Jurkat, Clone E6-1 (cell line): ENCODE measurements at regions not wholly inside any gene's neighbourhood (a gene's known extent, or its start where the extent isn't known, plus 50 kb on each side); places are given as distances from the start of the nearest gene placed in this dataset.
A peak's percentile ranks its signal among the peaks of the same experiment; 100 is the strongest.

ENCODE experiments used
- DNase-seq: peaks from one replicate; pipeline ENCODE4 v3.0.0-alpha.2; 2011; ENCODE audit warnings: low read depth, low spot score
- H3K4me3 ChIP-seq: 2 replicates; pipeline ENCODE4 v1.5.1; 2011; ENCODE audit warnings: mild to moderate bottlenecking, low read length, control low read depth, moderate library complexity

DNA sequence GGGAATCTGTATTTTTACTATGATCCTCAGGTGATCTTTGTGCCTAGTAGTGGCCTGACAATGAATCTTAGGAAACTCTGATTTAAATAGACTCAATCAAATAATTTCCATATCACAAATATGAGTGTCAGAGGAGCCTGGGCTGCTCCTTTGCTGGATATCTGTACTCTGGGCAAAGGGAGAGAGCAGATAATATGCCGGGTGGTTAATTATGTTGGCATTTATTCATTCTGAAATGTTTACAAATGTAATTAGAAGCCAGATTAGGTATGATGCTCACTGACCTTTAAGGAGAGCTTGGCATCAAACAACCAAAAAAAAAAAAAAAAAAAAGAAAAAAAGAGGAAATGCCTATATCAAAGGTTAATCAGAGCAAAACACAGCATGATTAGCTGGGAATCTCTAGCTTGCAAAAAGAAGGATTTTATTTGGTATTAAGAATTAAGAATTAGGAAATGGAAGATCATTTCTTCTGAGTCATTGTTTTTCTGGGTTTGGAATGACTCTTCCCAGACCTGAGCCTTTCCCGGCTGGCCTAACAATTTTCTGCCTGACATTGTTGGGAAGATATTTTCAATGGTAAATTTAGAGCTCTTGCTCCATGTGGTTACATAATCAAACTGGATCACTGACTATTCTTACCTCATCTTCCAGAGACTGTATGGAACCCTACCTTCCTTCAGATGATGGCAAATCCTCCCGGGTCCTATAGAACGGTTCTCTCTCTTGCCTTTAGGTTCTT, 365.3 kb downstream of the REEP3 start:
- no peak for DNase-seq
- no peak overlapping the region for H3K4me3 ChIP-seq

DNA sequence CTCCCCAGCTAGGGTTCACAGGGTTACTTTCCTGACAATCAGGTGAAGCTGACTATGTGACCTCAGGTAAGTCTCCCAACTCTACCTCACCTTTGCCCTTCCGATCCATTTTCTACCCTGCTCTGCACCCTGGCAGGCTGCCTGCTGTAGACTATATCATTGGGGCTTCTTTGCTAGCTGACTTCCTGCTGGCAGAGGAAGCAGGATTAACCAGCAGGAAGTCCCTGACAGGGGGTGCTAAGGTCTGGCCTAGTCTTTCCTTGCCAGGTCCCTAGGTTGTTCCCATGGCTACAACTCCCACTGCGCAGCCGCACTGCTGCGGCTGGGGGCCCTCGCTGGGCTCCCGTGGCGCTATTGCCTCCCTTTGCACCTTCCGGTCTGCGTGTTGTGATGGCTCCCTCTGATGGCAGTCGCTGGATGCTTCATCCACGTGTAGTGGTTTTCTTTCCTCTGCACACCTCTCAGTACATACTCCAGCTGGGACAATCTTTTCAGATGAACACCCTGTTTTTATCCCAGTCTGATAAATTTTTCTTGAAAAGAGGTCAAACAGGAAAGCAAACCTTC, 365.9 kb downstream of the REEP3 start:
- DNase-seq, result no peak
- H3K4me3 ChIP-seq, result no peak overlapping the region

DNA sequence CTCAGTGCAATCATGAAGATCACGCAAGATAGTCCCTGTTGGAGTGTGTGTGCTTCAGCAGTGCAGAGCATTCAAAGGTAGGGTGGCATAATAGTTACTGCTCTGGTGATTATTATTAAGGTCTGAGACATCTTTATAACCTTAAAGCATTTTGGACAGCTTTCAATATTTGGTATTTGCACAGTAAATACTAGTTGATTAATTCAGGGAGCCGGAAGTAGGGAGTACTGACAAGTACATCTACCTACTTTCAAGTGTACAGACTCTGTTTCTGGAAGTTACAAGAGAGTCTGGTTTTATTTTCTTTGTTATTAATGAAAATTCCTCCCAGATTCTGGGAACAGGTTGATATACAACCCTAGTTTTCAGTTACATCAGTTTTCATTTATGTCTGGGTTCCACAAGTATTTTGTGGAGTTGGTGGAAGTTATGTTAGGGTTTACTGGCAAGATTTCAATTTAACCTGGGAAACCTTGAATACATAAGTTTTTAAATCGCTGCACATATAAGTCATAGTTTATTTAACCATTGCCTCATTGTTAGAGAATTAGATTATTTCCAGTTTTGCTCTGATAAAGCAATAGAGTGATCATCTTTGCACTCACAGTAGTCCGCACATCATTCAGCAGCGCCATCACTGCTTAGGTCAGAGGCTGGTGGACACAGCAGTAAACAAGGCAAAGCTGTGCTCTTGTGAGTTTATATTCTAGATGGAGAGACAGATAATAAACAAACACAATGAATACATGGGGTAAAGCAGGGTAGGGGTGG, 366.6 kb downstream of the REEP3 start:
- DNase-seq, result no peak
- no peak overlapping the region for H3K4me3 ChIP-seq

DNA sequence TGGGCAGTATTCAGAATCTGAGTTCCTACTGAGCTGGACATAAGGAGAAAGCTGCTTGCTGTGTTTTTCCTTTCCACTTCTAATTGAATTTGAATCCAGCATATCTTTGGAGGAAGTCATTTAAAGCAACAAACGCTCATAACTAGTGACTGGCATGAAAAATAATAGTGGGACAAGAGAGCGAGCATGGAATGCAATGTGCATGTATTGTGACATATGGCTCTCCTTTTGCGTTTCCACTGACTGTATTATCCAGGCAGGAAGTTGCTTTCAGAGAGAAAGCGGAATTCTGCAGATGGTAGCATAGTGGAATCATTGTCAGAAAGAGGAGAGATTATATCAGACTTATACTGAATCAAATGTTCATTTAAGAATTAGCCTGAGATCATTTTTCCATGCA, 368.6 kb downstream of the REEP3 start:
- DNase-seq, result no peak
- no peak overlapping the region for H3K4me3 ChIP-seq

DNA sequence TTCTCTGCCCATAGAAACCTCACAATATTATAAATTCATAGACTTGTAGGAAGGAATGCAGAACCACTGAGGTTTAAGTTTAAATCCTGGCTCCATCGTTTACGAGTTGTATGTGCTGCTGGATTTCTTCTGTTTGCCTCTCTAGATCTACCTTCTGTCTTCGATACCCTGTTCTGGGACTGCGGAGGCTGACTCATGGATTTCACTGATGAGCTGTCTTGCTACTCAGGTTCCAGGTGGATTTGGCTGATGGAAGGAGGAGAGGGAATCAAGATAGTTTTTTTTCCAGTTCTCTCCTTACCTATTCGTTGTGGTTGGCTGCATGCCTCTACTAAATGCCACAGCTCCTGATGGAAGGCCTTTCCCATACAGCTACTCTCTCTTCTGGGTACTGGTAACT, 375.8 kb downstream of the REEP3 start:
- H3K4me3 ChIP-seq, result no peak overlapping the region
- DNase-seq, result no peak

DNA sequence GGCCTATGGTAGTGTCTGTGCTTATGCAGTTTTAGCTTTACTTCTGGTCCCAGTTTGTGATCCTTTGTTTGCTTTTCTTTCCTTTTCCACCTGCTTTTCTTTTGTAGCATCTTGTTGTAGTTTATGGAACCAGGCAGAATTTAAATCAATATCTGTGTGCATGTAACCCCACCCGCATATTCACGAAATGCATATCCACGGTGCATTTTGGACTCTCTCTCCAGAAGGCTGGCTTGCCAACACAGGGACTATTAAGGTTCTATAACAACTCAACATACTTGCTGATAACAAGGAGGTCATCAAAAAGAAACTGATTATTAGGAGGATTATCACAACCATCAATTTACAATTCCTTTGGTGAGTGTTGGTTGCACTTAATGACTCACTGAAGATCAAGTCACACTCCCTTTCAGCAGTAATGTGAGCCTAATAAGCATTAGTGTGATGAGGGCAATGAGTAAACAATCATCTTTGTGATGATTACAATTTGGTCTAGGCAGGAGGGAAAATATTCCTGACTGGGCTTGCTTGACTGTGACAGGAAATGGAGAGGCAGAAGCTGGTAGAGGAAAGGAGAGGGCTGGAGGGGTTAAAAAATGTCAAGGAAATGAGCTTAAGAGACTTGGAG, 378.6 kb downstream of the REEP3 start:
- H3K4me3 ChIP-seq, result no peak overlapping the region
- DNase-seq, result no peak

DNA sequence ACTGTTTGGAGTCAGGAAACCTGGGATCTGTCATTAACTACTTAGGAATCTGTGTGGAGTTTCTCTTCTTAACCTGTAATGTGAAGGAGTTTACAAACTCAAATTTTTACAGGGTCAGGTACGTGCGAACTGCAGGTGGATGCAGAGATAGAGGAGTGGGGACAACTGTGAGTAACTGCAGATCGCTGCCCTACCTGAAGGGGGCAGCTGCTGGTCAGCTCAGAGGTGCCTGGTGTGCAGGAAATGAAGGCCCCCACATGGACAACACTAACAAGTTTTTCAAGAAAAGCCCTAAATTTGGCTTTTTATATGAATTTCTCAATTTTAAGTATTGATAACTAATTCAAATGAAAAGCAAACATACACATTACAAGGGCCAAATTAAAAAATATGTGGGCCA, 380.0 kb downstream of the REEP3 start:
- no peak for DNase-seq
- no peak overlapping the region for H3K4me3 ChIP-seq

DNA sequence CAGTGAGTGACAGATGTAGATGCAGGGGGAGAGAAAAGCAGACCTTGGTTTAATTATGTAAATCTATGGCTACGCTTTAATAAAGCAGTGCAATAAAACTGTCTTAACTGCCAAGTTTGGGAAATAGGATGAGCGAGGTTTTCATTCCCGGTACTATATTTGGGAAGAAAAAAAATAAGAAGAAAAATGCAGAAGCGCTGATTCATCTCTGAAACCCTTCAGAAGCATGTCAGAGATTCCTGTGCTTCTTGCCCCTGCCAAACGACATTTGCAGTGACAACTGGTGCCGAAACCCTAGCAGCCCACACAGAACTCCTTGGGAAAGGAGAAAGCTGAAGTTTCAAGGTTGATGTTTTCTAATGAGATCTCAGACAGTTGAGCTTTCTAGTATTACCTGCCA, 380.7 kb downstream of the REEP3 start:
- DNase-seq, result no peak
- H3K4me3 ChIP-seq, result no peak overlapping the region

DNA sequence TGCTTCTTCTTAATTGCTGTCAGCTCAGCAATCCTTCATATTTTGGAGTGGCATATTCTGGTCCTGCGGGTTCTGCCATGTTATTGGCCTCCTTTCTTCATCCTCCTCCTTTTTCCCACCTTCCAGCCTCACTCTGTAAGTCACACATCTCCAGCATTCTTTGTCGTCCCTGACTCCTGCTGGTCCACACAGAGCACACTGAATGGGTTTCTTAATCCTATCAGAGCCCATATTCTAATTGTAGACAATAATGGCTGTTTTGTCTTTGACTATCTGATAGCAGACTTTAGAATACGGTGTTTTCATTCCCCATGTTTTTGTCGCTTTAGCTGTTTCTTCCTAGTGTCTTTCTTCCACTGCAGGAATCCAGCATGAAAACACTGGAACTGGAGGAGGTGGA, 389.6 kb downstream of the REEP3 start:
- H3K4me3 ChIP-seq, result no peak overlapping the region
- no peak for DNase-seq

DNA sequence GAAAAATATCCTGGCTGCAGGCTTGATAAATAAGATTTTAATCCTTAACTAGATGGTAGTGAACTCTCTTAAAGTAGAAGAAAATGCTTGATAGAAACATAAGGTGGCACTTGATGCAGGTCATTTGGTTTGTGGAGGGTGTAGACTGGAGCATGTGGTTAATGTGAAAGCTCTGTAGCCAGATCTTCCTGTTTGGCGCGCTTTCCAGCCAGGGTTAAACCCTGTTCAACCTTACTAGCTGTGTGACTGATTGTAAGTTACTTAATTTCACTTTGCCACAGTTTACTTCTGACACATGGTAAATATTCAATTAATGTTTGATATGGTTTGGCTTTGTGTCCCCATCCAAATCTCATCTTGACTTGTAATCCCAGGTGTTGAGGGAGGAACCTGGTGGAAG, 394.0 kb downstream of the REEP3 start:
- DNase-seq, result no peak
- no peak overlapping the region for H3K4me3 ChIP-seq

DNA sequence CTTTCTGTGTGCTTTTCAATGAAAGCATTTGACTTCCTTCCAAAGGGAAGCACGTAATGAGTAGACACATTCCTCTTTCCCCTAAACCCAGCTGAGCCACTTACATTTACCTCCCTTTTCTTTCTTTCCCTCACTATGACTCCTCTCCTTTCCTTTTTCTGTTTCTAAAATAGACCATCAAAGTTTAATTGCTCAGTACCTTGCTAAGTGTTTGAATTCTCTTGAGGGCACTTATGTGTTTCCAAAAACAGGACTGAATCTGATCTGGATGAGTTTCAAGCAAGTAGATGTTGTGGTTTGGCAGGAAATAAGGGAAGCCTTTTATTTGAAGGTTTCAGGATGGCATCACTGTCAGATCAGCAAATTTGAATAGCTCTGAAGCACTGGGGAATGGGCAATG, 396.2 kb downstream of the REEP3 start:
- DNase-seq, result no peak
- H3K4me3 ChIP-seq, result no peak overlapping the region

DNA sequence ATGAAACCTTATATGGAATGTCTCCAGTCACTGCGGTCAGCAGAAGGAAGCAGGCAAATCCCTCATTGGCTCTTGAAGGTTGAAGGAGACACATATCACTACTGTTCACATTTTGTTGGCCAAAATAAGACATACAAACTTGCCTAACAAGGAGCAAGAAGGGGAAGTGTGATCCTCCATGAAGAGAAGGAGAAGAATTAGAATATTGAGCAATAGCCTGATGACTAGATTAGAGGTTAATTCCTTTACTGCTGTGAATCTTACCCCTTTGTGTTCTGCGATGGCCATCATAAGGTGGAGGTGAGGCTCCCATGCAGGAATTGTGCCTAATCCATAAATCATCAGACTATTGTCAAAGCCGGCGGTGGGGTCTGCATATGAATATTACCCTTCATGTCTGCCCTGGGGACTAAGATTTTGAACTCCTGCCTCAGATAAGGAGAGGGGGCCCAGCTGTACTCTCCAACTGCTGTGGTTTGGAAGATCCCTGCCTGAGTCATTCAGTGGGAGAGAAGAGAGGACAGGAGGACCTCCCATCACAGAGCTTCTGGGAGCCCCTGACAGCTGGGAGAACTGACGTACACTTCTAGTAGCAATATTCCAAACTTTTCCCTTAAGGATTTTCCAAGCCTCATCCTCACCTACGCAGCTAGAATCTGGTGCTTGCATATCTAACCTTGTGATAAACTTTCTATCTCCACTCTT, 398.5 kb downstream of the REEP3 start:
- no peak overlapping the region for H3K4me3 ChIP-seq
- no peak for DNase-seq

DNA sequence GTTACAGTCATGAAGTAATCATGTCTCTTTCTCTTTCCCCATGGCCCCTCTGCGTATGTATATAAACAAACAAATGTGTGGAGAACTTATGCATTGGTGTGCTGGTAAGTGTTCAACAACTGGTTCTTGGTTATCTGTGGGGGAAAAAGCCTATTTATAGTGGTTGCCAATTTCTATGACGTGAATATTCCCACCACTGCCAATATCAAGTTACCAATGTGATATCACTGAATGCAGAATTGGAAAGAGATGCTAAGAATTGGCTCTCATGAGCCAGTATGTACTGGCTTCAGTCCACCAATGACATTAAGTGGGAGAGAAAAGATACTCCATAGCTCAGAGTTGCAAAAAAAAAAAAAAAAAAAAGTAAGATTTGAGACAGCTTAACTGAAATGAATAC, 399.7 kb downstream of the REEP3 start:
- no peak overlapping the region for H3K4me3 ChIP-seq
- no peak for DNase-seq

DNA sequence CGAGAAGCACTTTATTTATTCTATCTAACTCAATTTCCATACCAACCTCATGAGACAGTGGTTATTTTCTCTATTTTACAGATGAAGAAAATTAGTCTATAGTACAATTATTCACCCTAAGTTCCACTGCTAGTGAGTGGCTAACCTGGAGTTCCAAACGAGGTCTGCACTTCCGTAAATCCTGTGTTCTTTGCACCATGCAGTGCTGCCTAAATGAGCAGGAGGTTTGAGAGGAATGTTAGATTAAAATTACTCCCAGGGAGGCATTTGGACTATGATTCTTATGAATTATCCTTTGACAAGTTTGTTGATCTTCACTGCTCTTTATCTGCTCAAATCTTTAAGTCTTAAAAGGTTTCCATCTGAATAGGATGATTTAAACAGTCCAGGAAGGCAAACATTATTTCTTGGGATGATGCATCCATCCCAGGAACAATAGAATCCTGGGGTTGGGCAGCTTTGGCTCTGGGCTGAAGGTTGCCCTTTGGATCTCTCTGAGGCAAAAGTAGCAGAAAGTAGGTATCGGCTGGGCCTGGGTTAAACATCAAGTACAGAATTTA, 400.8 kb downstream of the REEP3 start:
- no peak for DNase-seq
- no peak overlapping the region for H3K4me3 ChIP-seq

DNA sequence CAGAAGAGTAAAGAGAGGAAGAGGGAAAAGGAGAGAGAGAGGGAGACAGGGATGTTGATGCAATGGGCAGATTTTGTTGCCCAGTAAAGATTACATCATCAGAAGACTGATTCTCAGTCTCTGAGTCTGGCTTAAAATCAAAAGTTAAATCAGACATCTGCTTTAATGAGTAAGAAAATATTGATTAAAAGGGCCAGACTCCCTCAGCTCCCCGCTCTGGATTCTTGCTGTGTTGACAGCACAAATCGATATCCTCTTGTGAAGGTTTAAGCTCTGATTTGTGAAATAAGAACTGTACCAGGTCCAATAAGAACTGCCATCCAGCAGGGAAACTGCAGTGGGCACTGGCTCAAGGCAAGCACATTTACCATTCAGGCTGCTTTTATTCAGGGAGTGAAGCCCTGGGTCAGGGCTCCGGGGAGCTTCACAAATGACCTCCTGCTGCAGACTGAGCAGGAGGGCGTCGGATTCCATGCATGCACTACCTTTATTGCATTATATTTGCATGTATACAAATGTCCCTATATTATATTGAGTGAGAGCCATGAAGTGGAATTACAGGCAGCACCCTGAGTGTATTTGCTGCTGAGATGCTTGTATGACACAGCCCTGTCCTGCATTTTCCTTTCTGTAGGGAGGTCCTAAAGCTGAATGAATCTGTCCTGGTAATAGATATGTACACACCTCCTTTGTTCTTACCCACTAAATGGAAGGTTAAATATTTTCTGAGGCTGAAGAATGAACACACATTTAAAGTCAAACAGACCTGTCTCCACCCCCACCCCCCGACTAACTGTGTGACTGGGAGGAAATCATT, 401.5 kb downstream of the REEP3 start:
- H3K4me3 ChIP-seq, result no peak overlapping the region
- DNase-seq, result no peak

DNA sequence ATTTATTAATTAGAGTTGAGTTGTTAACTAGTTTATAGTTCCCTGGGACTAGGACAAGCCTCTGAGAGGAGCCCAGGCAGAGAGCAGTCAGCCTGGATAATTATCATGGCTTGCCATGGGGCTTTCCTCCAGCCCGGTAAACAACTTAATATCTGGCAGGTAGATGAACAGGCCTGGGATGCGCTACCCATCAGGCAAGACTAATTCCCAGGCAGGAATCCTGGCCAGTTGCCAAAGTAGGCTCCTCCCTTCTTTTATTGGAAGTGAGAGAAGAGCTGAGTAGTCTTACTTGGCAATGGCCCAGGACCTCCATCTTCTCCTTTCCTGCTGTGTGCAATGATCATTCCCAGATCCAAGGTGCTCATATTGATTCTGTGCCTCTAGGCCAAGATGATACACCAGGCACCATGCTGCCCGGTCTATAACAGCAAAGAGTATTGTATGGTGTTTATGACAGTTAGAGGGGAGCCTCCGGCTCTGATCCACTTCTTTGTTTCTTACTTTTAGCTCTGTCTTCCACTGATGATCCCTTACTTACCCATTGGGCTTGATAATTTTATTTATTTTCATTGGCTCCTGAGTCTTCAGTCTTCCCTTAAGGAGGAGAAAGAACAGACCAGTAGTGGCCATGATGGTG, 408.7 kb downstream of the REEP3 start:
- H3K4me3 ChIP-seq, result no peak overlapping the region
- DNase-seq, result no peak

DNA sequence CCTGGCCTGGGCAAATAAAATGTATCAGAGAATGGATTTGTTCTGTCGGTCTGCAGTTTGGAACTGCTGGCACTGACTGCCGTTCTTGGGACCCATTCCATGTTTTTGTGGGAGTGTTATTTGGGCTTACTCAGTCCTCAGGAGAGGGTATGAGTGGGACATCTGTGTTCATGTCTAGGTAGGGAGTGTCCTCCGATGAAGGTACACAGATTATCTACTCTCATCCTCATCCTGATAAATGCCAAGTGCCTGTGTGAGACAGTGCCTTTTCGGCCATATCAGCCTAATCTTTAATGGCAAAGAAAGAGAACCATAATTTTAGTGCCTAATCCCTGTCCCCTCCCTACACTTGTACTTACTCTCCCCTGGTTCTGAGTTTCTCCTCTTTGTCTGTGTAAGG, 409.4 kb downstream of the REEP3 start:
- no peak for DNase-seq
- no peak overlapping the region for H3K4me3 ChIP-seq

DNA sequence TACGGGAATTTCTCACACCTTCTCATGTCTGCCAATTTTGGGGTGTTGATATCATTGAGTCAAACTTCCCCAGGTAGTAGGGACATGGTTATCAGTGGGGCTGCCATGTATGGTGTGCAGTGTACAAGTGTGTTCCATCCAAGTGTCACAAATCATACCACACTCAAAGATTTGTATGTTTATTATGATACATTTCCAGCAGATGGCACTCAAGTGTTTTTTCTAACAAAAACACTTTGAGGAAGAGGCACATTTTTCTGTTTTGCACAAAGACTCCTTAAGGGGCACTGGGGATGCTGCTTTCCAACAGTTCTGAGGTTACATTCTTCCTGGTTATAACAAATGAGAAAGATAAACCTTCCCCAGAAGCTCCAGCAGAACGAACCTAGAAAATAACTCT, 414.5 kb downstream of the REEP3 start:
- no peak overlapping the region for H3K4me3 ChIP-seq
- peak; percentile 22 for DNase-seq
